GM12872 (cell line): ENCODE measurements at regions not wholly inside any gene's neighbourhood (a gene's known extent, or its start where the extent isn't known, plus 50 kb on each side); places are given as distances from the start of the nearest gene placed in this dataset.

Source experiments
- TF ChIP-seq, protein P1 (sequence below): IDR thresholded peaks from 3 replicates; pipeline ENCODE4 v1.5.1; 2011; ENCODE audit warnings: low read depth, mild to moderate bottlenecking, low read length, moderate library complexity; ENCODE audit not compliant: insufficient read depth

DNA sequence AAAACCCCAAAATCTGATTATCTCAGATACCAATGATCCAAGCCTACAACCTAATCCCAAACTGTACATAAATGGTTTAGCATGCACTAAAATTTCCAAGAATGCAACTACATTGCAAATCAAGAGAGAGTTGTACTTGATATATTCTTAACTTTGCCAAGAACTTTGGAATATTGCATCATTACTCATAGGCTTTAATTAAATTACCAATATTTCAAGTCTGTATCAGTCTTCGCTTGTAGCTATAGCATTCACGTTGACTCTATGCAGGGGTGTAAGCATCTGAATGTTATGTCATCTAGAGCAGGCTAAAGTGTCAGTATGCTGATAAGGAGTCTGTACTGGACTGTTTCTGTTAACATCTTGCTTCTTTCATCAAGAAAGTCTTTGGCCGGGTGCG is 56.3 kb downstream of the FOXI3 start:
- TF ChIP-seq, protein P1, sequence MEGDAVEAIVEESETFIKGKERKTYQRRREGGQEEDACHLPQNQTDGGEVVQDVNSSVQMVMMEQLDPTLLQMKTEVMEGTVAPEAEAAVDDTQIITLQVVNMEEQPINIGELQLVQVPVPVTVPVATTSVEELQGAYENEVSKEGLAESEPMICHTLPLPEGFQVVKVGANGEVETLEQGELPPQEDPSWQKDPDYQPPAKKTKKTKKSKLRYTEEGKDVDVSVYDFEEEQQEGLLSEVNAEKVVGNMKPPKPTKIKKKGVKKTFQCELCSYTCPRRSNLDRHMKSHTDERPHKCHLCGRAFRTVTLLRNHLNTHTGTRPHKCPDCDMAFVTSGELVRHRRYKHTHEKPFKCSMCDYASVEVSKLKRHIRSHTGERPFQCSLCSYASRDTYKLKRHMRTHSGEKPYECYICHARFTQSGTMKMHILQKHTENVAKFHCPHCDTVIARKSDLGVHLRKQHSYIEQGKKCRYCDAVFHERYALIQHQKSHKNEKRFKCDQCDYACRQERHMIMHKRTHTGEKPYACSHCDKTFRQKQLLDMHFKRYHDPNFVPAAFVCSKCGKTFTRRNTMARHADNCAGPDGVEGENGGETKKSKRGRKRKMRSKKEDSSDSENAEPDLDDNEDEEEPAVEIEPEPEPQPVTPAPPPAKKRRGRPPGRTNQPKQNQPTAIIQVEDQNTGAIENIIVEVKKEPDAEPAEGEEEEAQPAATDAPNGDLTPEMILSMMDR: no peak

DNA sequence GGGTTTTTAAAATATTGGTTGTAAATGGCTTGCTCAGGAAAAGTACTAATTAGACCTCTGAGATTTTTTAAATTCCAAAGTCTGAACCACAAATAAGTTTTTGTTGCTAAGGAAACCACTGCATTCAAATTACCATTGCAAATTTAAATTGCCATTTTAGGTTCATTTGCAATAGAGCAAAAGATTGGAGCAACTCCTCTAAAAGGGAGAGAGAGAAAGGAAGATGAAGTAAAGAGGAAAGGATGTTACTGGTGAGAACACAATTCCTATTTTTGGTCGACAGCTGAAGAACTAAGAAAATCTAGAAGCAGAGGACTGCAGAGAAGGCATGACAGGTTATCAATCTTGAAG is 74.9 kb downstream of the FOXI3 start:
- TF ChIP-seq, protein P1: no peak

DNA sequence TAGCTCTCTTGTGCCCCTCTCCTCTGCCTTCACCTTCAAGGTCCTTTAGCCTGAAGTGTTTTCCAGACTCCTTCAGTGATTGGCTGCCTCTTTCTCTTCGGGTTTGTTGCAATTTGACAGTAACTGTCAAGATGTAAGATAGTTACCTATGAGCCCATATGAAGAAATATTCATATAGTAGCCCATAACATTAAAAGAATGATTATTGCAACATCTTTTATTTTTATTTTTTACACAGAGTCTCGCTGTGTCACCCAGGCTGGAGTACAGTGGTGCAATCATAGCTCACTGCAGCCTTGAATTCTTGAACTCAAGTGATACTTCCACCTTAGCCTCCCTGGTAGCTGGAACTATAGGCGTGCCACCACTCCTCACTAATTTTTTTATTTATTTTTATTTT is 80.5 kb downstream of the FOXI3 start:
- TF ChIP-seq, protein P1: no peak

DNA sequence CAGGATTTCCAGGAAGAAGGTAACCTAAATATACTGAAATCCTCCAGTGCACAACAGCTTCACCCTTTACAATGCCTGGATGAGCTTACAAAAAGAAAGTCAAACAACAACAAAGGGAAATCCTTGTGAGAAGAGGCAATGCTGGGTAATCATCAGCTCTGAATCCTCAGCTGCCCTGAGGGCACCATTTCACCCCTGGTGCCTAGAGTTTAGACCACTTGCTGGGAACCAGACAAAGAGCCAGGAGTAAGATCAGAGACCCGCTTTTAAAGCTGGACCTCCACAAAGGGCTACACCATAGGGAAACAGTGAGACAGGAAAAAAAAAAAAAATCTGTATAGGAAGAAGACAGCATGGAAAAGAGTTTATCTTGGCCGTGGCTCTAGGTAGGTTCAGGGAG is 97.0 kb downstream of the FOXI3 start:
- TF ChIP-seq, protein P1: no peak

DNA sequence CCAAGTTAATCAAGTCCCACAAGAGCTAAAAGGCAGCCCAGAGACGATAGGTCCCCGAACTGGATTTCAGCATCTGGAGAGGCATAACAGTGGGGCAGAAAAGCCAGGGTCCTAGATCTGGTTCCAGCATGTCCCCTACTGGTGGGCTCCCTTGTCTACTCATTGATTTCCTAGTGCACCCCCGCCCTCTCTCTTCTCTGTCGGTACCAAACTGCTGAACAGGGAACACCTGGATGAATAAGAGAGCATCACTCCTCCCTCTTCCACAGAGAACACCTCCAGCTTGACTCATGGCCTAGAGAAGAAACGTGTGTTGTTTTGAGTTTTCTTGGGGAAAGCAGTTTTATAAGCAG is 101.3 kb downstream of the FOXI3 start:
- TF ChIP-seq, protein P1: no peak

DNA sequence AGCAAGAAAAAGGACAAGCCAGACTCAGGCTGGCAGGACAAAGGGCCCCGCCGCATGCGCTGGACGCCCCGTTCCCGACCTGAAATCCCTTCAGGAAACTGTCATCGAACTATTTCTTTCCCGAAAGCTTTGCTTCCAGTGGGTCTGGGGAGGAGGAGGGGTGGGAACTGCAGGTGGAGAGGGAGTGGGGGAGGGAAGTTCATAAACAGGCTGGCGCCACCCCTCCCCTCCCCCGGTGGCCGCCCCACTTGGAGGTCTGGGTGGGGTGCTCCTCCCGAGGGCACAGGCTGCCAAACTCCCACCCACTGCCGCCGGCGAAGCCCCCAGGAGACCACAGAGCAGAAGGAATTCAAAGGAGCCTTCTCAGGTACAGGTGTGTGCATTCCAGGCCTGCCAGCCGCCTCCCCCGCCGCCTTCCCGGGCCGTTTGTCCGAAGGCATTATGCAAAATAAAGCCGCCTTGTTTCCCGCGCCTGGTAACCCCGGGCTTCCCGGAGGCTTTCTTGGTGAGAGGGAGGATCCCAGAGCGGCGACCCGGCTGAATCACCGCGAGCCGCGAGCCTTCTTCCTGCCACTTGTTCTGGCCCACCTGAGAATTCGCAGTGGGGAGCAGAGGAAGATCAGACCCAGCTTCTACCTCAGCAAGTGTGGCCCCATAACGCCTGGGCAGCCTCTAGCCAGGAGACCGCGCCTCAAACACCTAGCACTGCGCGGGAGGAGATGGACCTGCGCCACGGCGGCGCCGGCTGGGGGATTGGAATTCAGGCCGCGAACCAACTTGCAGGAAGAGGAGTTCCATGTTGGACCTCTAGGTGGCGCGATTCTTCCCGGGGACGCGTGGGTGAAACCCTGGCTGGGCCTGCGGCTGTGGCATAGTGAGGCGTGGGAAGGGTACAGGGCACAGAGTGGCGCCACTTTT is 101.9 kb downstream of the FOXI3 start:
- TF ChIP-seq, protein P1: peak; percentile 90

DNA sequence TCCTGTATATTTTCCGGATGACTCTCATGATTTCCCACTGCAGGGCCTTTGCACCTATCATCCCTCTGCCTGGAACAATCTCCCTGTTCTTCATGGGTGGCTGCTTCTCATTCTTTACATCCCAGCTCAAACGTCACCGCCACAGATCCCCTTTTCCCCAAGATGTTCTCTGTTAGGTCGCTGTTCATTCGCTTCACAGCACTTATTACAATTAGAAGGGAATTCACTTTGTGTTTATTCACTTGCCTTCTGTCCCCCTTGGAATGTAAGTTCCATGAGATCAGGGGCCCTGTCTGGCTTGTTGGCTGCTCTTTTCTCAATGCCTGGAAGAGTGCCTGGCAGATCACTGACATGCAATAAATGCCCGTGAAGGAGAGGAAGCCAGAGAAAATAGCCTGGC is 106.7 kb downstream of the FOXI3 start:
- TF ChIP-seq, protein P1: no peak
